ENCODE measurements at regions not wholly inside any gene's neighbourhood (a gene's known extent, or its start where the extent isn't known, plus 50 kb on each side); places are given as distances from the start of the nearest gene placed in this dataset.
"Not testable (repeated sequence)": the region's sequence is repeated elsewhere in the genome, so short reads cannot be mapped to it uniquely, and the experiment has no call there.

DNA sequence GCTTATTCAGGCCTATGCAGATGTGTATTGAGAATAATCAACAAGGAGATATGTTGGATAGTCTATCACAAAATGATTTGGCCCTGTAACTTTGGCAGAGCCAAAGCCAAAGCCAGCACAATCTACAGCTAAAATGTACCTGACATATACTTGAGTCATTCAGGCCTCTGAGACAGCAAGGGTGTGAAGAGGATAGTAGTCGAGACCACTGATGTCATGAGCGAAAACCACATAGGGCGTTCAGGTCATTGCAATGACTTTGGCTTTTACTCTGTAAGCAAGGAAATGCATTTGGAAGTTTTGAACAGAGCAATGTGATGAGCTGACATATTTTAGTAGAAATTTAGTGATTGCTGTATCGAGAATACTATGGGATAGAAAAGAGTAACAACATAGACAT is 579.6 kb downstream of the AMY1C start:
- no peak for FAIRE-seq

DNA sequence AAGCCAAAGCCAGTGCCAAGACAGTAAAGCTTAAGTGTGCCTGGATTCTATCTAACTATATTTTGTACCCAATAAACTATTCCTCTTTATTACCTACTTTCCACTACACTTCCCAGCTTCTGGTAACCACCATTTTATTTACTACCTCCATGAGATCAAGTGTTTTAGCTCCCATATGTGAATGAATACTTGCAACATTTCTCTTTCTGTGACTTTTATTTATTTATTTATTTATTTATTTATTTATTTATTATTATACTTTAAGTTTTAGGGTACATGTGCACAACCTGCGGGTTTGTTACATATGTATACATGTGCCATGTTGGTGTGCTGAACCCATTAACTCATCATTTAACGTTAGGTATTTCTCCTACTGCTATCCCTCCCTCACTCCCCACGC is 582.1 kb downstream of the AMY1C start:
- FAIRE-seq: no peak

DNA sequence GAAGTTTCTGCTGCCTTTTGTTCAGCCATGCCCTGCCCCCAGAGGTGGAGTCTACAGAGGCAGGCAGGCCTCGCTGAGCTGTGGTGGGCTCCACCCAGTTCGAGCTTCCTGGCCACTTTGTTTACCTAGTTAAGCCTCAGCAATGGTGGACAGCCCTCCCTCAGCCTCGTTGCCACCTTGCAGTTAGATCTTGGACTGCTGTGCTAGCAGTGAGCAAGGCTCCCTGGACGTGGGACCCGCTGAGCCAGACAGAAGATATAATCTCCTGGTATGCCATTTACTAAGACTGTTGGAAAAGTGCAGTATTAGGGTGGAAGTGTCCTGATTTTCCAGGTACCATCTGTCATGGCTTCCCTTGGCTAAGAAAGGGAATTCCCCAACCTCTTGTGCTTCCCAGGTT is 588.2 kb downstream of the AMY1C start:
- FAIRE-seq: not testable (repeated sequence)

DNA sequence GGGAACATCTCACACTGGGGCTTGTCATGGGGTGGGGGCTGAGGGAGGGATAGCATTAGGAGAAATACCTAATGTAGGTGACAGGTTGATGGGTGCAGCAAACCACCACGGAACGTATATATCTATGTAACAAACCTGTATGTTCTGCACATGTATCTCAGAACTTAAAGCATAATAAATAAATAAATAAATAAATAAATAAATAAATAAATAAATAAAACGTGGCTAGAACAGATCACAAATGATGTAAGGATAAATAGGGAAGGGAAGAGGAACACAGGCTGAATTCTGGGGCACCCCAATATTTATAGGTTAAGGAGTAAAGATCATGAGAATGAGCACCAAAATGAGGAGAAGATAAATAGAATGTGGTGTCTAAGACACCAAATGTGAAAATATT is 592.2 kb downstream of the AMY1C start:
- no peak for FAIRE-seq

DNA sequence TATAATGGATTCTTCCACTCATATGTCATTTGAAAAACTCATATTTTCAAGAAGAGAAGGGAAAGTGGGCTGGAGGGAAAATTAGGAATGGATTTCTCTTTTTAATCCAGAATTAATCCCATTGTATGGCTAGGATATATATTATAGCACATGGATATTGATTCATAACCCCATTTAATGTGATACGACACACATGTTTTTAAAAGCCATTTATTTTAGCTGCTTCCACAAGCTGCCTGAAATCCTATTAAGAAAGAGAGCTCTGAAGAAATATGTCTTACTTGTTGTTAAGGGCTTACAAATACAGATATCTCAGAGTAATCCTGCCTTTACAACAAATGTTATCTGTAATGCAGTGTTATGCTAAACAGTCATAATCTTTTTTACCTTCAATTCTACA is 598.6 kb downstream of the AMY1C start:
- no peak for FAIRE-seq

DNA sequence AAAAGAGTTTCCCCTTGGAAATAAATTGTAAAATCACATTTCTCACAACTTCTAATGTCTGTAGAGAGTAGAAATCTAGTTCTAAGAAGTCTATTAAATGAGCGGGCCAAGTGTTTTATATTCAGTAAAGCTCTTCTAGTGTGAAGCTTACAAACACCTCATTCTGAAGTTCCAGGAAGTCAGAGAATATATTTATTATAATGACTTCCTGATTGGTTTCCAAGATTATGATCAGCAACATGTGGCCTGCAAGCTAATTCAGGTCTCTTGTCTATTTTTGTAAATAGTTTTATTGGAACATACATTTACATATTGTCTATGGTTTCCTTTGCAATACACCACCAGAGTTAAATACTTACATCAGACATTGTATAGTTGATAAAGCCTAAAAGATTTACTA is 603.9 kb downstream of the AMY1C start:
- no peak for FAIRE-seq

DNA sequence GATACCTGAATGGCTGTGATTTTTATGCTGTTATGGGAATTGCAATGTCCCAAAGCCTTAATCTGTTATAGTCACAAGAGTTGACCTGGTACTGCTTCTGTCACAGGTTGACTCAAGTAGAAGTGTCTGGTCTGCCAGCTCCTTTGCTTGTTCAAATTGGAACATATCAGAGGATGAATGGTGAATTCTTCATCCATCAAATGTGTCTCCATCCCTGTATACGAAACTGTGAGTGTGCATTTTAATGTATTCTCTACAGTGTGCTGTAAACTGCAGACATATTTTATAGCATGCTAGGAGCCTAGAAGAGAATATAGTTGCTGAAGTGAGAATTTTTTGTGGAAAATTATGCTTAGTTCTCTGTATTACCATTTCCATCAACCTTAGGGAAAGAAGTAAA is 608.4 kb downstream of the AMY1C start:
- no peak for FAIRE-seq

DNA sequence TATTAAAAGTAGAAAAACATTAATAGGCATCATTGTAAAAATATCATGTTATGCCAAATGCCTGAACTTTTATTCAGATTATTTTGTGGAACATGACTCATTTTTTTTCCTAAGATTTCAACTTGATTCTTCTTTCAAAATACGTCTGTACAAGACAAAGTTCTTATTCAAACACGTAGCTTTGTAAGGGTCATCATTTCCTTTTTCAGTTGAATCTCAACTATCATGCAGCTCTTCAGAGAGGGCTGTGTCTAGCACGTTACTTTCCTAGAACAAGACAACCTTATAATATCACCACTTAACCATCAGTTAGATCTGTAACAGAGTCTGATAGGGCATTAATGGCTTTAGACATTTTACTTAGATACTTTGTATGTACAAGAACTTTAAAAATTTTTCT is 608.9 kb downstream of the AMY1C start:
- no peak for FAIRE-seq

DNA sequence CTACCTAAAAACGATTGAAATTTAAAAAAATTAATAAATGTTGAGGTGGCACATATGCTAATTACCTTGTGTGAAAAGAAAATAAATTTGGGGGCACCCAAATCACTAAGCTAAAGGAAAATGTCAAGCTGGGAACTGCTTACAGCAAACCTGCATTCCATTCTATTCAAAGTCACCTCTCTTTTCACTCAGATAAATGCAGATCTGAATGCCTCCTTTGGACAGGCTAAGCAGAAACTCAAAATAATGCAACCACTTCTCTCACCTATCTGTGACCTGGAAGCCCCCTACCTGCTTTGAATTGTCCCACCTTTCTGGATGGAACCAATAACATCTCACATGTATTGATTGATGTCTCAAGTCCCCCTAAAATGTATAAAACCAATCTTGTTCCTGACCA is 628.7 kb downstream of the AMY1C start:
- no peak for FAIRE-seq

DNA sequence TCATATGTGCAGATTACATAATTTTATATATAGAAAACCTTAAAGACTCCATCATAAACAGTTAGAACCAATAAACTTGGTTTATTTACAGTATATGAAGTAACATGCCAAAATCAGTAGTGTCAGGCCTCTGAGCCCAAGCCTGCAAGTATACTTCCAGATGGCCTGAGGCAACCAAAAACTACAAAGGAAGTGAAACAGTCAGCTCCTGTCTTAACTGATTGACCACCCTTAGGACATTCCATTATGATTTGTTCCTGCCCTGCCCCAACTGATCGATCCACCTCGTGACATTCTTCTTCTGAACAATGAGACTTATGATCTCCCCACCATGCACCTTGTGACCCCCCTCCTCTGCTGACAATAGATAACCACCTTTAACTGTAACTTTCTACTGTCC is 630.3 kb downstream of the AMY1C start:
- no peak for FAIRE-seq

DNA sequence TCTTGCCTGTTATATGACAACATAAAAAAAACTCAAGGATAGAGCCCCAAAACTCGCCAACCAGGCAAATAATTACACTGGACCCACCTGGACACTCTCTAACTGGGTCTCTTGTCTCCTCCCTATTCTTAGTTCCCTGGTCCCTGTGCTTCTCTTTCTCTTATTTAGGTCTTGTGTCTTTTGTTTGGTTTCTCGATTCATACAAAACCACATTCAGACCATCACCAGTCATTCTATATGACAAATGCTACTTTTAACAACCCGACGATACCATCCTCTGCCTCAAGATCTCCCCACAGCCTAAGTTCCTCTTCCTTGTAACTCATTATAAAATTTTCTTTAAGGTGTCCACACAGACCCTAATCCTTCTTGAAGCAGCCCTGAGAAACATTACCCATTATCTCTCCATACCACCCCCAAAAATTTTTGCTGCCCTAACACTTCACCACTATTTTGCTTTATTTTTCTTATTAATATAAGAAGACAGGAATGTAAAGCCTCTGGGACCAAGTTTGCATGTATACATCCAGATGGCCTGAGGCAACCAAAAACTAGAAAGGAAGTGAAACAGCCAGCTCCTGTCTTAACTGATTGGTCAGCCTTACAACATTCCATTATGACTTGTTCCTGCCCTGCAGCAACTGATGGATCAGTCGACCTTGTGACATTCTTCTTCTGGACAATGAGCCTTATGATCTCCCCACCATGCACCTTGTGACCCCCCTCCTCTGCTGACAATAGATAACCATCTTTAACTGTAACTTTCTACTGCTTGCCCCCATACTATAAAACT is 638.2 kb downstream of the AMY1C start:
- FAIRE-seq: no peak

DNA sequence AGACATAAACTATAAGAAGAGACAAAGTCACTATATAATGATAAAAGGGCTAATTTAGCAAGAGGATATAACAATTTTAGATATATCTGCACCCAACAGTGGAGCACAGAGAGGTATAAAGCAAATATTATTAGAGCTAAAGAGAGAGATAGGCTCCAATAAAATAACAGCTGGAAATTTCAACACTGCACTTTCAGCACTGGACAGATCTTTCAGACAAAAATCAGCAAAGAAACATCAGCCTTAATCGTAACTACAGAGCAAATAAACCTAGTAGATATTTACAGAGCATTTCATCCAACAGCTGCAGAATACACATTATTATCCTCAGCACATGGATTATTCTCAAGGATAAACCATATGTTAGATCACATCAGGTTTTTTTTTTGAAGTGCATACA is 642.9 kb downstream of the AMY1C start:
- FAIRE-seq: no peak

DNA sequence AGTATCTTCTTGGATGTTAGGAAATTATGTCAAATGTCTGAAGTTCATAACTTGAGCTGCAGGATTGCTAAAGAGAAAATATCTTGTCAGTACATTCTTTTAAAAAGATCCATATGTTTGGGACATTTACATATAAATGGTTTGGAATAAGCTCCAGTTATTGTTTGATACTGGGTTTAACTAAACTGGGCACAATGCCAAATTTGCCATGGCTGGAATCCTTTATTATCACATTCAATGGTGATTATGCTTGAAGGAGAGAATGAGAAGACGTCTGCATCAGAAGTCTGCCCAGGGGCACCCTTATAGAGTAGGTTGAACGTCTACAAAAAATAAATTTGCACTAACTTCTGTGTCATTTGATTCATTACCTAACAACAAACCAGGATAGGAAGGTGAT is 652.5 kb downstream of the AMY1C start:
- FAIRE-seq: no peak

DNA sequence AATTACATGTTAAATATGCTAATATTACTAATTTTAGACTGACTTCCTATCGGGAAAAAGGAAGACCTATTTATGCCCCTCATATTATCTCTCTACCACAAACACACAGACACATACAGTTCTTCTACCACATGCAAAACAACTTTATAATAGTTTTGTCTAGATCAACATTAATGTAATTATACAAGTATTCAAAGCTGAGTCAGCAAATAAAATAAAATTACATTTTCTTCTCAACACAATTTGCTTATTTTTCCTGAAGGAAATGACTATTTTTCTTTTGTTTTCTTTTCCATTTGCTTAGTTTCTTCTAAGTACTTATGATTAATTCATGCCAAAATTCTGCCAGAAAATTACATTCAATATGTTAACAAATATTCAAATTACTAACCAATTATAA is 654.2 kb downstream of the AMY1C start:
- no peak for FAIRE-seq

DNA sequence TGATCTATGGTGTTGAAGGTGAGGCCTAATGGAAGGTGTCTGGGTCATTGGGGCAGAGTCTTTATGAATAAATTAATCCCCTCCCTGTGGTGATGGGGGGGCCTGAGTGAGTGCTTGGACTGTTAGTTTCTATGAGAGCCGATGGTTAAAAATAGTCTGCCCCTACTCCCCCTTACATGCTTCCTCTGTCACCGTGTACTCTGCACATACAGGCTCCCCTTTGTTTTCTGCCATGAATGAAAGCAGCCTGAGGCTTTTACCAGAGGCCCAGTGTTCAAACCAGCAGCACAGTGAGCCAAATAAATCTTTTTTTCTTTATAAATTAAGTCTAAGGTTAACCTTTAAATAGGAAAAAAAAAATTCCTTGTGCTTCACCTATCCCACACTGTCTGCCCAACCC is 657.0 kb downstream of the AMY1C start:
- FAIRE-seq: no peak

DNA sequence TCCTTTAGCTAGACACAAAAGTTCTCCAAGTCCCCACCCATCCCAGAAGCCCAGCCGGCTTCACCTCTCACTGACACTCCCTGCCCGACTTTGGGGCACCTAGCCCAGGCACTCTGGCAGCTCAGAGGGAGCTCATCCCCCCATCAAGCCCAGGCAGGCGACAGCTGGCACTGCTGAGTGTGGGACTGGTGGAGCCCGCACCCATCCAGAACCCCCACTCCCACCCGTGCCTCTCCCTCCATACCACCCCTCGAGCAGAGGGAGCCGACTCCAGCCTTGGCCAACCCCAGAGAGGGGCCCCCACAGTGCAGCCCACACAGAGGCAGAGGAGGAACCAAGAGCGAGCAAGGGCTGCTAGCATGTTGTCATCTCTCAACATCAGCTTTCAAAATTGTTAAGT is 658.6 kb downstream of the AMY1C start:
- no peak for FAIRE-seq

DNA sequence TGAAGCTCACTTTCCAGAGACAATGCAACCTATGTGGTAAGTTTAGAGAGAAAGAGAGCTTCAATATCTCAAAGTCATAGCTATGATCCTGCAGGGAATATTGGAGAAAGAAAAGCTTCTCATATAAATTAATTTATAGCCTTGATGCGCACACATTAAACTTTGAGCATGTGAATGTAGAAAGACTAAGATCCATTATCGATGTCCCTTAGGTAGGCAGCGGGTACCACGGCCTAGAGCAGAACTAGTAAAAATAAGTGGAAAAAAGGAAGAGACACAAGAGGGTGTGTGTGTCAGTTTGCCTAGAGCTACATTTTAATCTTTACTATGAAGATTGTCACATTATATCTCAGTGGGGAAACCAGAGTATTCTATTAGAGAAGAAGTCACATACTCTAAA is 685.6 kb downstream of the AMY1C start:
- FAIRE-seq: no peak

DNA sequence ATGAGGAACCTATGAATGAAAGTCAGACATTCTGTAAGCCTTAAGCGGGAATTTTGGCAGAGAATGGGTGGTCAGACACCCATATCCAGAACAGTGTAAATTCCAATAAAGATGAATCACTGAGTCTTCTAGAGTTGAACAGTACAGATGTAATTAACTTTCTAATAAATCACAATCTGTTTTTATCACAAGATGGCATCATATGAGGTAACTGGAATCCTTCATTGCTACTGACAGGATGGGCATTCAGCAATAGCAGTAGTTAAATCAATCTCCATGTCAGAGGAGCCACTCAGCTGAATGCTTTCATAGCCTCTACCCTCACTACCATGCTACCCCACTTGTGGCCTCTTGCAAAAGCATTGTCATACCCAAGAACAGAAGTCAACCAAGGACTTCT is 690.3 kb downstream of the AMY1C start:
- no peak for FAIRE-seq

DNA sequence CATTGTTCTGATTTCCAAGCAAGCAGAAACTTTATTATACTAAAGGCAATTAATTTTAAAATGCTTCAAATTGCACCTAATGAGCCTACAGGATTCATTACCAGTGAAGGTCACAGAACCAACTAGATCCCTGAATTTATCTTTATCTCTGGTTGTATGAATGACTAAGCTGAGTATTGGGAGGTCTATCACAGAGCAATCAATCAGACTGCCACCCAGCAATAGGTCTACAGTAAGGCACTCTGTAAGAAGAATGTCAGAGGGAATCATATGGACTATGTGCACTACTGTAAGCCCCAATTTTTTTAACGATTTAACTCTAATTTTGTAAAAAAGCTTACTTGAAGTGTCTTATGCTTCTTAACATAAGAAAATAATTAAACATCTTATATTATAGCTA is 707.0 kb downstream of the AMY1C start:
- FAIRE-seq: no peak

DNA sequence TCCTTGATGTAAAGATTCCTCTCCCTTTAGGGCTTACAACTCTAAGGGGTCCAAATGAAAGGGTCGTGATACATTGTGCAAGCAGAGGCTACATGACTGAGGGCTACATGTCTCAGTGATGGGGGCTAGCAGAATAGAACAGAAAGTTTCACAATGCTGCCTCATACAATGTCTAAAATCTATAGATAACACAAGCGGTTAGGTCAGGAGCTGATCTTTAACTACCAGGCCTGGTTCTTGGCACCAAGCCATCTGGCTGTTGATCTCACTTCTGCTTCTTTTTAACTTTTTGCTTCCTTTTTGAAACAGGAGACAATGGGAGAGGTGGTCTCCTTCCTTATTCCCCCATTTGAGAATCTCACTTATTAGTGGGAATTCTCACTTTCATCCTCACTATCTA is 710.2 kb downstream of the AMY1C start:
- FAIRE-seq: no peak

DNA sequence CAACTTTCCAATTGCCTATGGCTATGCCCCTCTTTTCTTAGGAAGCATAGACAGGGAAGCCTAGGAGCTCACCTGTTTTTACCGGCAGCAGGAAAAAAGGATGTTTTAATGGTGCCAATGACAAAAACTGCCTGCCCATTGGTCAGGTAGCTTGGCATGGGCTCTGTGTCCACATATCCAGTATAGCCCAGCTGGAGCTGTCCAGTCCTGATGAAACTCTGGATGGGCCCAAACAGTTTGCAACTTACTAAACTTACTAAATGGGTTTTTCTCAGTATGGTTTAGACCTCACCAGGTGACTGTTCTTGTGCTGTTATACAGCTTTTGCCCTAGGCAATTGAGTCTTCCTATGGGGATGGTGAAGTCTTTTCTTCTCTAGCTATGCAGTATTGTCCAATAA is 711.2 kb downstream of the AMY1C start:
- no peak for FAIRE-seq

DNA sequence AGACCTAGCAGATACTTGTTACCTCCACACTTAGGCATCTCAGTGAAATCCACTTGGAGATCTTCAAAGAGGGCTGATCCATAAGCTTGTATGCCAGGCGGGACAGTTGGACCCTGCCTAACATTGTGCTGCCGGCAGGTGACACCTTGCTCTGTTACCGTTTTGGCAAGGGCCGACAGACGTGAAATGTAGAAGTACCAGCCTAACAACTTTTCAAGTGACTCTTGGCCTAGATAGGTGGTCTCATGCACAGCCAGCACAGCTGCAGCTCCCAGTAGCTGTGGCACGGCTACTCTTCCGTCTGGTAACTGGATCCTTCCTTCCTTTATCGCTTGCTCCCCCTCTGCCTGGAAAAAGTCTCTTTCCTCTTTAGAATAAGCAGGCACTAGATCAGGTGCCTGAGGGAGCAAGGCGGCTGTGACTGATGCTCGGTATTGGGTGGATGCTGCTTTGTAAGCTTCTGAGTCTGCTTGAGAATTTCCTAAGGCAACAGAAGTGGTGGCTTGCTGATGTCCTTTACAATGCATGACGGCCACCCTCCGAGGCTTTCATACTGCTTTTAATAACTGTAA is 713.5 kb downstream of the AMY1C start:
- FAIRE-seq: no peak

DNA sequence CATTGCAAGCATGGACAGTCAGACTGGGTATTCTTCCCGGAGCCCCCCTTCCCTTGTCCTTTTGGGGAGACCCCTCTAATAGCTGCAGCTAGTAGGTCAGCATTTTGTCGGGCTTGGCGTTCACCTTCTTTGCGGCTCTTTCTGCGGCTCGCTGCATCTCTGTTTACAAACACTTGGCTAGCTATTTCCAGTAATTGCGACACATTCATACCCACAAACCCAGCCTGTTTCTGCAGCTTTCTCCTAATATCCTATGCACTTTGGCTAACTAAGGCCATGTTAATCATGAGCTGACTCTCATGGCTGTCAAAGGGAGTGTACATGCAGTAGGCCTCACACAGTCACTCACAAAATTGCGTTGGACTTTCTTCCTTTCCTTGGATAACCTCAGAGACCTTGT is 716.4 kb downstream of the AMY1C start:
- no peak for FAIRE-seq

DNA sequence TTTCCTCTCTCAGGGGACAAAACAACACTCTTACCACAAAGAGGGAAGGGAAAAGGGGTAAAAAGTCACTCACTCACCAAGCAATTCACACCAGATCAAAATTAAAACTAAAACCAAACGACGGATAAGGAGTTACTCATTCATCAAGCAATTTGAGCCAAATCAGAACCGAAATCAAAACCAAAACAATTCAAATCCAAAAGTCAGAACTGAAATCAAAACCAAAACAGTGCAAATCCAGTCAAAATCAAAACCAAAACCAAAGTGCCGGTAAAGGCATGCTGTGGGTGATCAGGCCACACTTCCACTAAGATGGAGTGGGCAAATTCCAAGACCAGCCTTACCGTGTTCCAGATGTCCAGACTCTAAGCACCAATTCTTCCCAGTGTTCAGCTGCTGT is 717.9 kb downstream of the AMY1C start:
- no peak for FAIRE-seq

DNA sequence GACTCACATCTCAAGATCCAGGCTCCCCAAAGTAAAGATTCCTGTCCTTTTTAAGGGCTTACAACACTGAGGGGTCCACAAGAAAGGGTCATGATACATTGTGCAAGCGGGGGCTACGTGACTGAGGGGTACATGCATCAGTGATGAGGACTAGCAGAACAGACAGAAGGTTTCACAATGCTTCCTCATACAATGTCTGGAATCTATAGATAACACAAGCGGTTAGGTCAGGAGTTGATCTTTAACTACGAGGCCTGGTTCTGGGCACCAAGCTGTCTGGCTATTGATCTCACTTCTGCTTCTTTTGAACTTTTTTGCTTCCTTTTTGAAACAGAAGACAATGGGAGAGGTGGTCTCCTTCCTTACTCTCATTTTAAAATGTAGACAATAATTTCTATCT is 718.6 kb downstream of the AMY1C start:
- no peak for FAIRE-seq
